ENCODE measurements at regions not wholly inside any gene's neighbourhood (a gene's known extent, or its start where the extent isn't known, plus 50 kb on each side); places are given as distances from the start of the nearest gene placed in this dataset.
"Not testable (repeated sequence)": the region's sequence is repeated elsewhere in the genome, so short reads cannot be mapped to it uniquely, and the experiment has no call there.

DNA sequence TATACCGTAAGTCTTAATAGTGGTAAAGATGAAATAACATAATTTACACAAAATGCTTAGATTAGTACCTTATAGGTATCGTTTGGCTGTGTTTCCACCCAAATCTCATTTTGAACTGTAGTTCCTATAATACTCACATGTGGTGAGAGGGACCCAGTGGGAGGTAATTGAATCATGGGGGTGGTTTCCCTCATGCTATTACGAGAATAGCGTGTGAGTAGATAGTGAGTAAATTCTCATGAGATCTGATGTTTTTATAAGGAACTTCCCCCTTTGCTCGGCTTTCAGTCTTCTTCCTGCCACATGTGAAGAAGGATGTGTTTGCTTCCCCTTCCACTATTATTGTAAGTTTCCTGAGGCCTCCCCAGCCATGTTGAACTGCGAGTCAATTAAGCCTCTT, 426.3 kb upstream of the POT1 start:
- DNase-seq: peak; percentile 62

- no peak for DNase-seq
Observed at GRCh38 chr7:125347269-125347668, 417.6 kb upstream of the POT1 start.

GRCh38 chr7:125338110-125338509, 408.5 kb upstream of the POT1 start:
- DNase-seq: no peak

DNA sequence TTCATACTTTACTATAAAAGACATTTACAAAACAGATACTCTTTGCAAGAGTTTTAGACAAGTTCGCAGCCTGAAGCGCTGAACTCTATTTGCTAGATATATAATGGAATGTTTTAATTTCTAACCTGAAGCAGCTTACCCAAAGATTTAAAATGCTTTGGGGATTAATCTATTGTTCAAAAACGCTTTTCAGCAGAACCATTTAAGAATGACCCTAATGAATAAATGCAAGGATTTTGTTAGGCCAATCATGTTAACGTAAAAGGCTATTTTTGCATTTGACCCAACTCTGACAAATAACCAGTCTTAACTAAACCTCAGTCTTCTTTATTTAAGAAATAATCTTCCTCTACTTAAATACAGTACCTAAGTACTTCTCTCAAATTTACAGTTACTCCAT, 406.7 kb upstream of the POT1 start:
- DNase-seq: no peak

DNA sequence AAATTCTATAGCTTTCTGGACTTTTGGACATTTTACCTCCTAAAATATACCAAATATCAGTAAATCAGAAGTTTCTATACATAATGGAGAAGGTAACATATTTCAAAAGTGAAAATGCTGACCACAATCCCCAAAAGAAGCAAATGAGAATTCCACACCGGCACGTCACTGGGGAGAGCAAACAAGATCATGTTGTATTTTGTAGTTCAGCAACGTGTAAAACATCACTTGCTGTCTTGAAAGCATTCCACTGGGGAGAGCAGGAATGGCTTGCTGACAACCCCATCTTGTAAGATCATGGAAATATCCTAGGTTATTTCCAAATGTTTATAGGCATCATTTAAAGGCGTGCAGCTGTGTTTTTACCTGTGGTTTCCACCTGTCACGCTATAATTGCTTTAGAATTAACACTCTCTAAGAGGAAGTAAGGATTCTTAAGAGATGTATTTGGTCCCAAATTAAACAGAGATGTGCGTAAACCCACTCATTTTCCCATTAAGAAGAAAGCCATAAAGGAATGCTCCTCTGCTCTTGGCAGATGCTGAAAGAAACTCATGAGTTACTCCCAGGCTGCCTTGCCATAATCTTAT, 397.1 kb upstream of the POT1 start:
- no peak for DNase-seq

GRCh38 chr7:125316466-125316865, 386.8 kb upstream of the POT1 start:
- no peak for DNase-seq

DNA sequence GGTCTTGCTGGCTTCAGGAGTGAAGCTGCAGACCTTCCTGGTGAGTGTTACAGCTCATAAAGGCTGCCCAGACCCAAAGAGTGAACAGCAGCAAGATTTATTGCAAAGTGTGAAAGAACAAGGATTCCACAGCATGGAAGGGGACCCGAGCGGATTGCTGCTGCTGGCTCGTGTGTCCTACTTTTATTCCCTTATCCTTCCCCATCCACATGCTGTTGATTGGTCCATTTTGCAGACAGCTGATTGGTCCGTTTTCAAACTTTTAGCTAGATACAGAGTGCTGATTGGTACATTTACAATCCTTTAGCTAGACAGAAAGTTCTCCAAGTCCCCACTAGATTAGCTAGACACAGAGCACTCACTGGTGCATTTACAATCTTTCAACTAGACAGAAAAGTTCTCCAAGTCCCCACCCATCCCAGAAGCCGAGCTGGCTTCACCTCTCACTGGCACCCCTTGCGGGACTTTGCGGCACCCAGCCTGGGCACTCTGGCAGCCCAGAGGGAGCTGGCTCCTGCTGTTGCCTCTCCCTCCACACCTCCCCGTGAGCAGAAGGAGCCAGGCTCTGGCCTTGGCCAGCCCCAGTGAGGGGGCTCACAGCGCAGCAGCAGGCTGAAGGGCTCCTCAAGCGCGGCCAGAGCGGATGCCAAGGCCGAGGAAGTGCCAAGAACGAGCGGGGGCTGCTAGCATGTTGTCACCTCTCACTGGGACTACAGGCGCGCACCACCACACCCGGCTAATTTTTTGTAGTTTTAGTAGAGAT, 369.6 kb upstream of the POT1 start:
- no peak for DNase-seq

- DNase-seq: no peak
Observed at GRCh38 chr7:125279961-125280360, 350.3 kb upstream of the POT1 start.

- no peak for DNase-seq
Observed at GRCh38 chr7:125278318-125278717, 348.7 kb upstream of the POT1 start.

DNA sequence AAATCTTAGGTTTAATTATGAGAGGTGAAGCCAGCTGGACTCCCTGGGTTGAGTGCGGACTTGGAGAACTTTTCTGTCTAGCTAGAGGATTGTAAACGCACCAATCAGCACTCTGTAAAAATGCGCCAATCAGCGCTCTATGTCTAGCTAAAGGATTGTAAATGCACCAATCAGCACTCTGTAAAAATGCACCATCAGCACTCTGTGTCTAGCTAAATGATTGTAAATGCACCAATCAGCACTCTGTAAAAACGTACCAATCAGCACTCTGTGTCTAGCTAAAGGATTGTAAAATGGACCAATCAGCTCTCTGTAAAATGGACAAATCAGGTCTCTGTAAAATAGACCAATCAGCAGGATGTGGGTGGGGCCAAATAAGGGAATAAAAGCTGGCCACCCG, 345.1 kb upstream of the POT1 start:
- DNase-seq: not testable (repeated sequence)

- not testable (repeated sequence) for DNase-seq
Observed at GRCh38 chr7:125264174-125264856, 334.7 kb upstream of the POT1 start.

DNA sequence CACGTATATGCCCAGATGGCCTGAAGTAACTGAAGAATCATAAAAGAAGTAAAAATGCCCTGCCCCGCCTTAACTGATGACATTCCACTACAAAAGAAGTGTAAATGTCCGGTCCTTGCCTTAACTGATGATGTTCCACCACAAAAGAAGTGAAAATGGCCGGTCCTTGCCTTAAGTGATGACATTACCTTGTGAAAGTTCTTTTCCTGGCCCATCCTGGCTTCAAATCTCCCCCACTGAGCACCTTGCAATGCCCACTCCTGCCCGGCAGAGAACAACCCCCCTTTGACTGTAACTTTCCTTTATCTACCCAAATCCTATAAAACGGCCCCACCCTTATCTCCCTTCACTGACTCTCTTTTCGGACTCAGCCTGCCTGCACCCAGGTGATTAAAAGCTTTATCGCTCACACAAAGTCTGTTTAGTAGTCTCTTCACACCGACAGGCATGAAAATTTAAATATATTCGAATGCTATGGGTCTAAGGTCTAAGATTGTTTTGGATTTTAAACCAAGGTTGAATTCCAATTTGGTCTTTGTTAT, 329.3 kb upstream of the POT1 start:
- not testable (repeated sequence) for DNase-seq

- DNase-seq: no peak
Observed at GRCh38 chr7:125257617-125258016, 328.0 kb upstream of the POT1 start.

- DNase-seq: no peak
Observed at GRCh38 chr7:125256446-125256845, 326.8 kb upstream of the POT1 start.

GRCh38 chr7:125255810-125256209, 326.2 kb upstream of the POT1 start:
- DNase-seq: no peak

GRCh38 chr7:125254566-125254965, 324.9 kb upstream of the POT1 start:
- no peak for DNase-seq

DNA sequence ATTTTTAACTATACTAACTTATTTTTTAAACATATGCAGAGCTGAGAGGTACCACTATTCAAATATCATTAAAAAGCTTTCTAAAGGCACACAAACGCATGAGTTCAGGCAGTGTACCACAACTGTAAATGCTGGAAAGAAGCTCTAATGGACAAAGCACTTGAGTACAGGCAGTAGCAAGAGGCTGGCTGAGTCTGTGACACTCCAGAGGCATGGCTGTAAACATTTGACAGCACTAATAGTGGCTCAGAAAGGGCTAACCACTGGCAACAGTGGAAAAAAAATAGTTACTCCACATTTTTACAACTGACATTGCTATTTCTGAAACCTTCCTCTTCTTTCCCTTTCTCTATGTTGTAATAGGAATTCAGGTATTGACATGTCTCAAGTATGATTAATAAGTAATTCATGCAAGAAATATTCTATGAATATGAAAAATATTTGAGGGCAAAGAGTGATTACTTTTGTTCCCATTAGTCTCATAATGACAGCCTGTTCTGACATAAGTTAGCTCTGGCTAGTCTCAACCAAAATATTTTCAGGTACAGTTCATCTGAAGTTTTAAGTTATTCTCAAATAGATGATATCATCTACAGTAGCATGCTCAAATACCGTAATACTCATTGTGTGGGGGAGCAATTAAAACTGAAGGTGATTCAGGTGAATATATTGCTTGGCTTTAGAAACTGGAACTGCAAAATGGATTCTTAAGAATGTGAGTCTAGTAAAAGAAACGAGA, 324.0 kb upstream of the POT1 start:
- no peak for DNase-seq

GRCh38 chr7:125247514-125248098, 318.0 kb upstream of the POT1 start:
- no peak for DNase-seq

DNA sequence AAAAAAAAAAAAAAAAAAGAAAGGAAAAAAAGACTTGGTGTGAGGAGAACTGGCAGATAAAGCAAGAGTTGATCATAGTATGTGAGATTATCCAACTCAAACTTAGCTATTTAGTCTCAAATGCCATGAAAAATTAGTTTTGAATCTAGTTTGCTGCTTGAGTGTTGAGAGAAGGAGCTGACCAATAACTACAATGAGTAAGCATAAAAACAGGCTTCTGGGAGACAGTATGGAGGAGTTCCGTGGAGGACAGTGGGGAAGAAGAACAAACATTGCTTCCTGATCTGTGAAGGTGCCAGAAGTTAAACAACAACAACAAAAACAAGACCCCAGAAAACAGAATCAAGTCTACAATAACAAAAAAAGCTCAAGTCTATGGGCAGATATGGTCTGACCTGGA, 317.1 kb upstream of the POT1 start:
- DNase-seq: no peak

DNA sequence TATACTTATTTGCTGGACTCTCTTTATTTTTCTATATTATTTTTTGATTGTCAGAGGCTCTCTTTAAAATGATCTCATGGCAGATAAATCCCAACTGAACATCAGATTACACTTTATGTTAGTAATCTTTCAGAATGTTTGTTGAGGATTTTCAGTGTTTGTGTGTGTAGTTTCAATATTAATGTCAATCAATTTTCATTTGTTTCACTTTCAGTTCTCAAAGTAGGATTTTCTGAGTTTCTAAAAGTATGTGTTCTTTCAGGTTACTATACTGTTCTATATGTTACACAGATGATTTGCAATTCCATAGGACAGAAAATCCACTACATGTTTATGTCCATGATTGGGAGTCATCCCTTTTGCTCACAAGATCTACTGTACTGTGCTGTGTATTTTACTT, 311.9 kb upstream of the POT1 start:
- no peak for DNase-seq

GRCh38 chr7:125222596-125222995, 293.0 kb upstream of the POT1 start:
- DNase-seq: no peak

GRCh38 chr7:125218076-125218475, 288.5 kb upstream of the POT1 start:
- DNase-seq: no peak

- DNase-seq: no peak
Observed at GRCh38 chr7:125201002-125201401, 271.4 kb upstream of the POT1 start.
